HG02943 (cell line): ENCODE measurements at regions not wholly inside any gene's neighbourhood (a gene's known extent, or its start where the extent isn't known, plus 50 kb on each side); places are given as distances from the start of the nearest gene placed in this dataset.
"Not testable (repeated sequence)": the region's sequence is repeated elsewhere in the genome, so short reads cannot be mapped to it uniquely, and the experiment has no call there.

Source experiments
- ATAC-seq: cut with Tn5 transposase; IDR thresholded peaks from one replicate; pipeline ENCODE4 v1.9.1; 2021; ENCODE audit warnings: mild to moderate bottlenecking, low read depth, moderate library complexity; ENCODE audit not compliant: unreplicated experiment

- no peak for ATAC-seq
Measured at GRCh38 chr12:83244001-83244400, 557.3 kb downstream of the TMTC2 start.

- not testable (repeated sequence) for ATAC-seq
Measured at GRCh38 chr12:83233987-83234386, 547.3 kb downstream of the TMTC2 start.

GRCh38 chr12:83226960-83227359 is 540.3 kb downstream of the TMTC2 start:
- not testable (repeated sequence) for ATAC-seq

GRCh38 chr12:83225806-83226205 is 539.1 kb downstream of the TMTC2 start:
- ATAC-seq, result no peak

- ATAC-seq, result no peak
Measured at GRCh38 chr12:83224012-83224411, 537.3 kb downstream of the TMTC2 start.

GRCh38 chr12:83220774-83221173 is 534.1 kb downstream of the TMTC2 start:
- no peak for ATAC-seq

- ATAC-seq, result no peak
Measured at GRCh38 chr12:83216230-83216629, 529.5 kb downstream of the TMTC2 start.

- no peak for ATAC-seq
Measured at GRCh38 chr12:83214185-83214584, 527.5 kb downstream of the TMTC2 start.

- ATAC-seq, result no peak
Measured at GRCh38 chr12:83210933-83211332, 524.2 kb downstream of the TMTC2 start.

GRCh38 chr12:83199069-83199468 is 512.4 kb downstream of the TMTC2 start:
- ATAC-seq, result no peak

GRCh38 chr12:83198291-83199015 is 511.7 kb downstream of the TMTC2 start:
- no peak for ATAC-seq

- ATAC-seq, result no peak
Measured at GRCh38 chr12:83197483-83197914, 510.8 kb downstream of the TMTC2 start.

GRCh38 chr12:83196694-83197350 is 510.1 kb downstream of the TMTC2 start:
- ATAC-seq, result no peak

GRCh38 chr12:83190631-83191390 is 504.1 kb downstream of the TMTC2 start:
- no peak for ATAC-seq

- ATAC-seq, result no peak
Measured at GRCh38 chr12:83186419-83186818, 499.7 kb downstream of the TMTC2 start.

- ATAC-seq, result no peak
Measured at GRCh38 chr12:83185241-83185640, 498.5 kb downstream of the TMTC2 start.
